ENCODE measurements at regions not wholly inside any gene's neighbourhood (a gene's known extent, or its start where the extent isn't known, plus 50 kb on each side); places are given as distances from the start of the nearest gene placed in this dataset.

DNA sequence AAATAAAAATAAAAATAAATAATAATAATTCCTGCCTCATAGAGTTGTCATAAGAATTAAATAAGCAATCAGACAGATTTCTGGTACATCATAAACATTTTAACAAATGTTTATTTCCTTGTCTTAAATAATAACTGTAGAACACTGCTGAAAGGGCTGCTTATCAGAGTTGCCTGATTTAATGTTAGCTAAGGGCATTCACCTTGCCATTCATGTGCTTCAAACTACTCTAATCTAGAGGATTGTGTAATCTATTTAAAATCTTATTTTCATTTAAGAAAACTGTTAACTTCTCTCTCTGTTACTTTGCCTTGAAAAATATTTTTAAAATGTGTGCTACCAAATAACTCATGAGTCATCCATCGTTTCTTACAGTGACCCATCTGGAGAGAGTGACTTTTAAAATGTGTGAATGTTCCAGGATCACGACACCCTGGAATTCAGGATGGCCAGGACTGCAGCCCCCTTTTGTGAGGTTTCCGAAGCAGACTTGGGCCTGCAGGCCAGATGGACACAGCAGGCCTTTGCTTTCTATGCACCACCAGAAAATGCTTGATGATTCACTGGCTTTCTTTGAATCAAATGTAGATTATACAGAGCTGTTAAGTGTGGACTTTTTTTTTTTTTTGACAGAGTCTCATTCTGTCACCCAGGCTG, 109.1 kb upstream of the TNS3 start:
- DNase-seq: peak; percentile 74

DNA sequence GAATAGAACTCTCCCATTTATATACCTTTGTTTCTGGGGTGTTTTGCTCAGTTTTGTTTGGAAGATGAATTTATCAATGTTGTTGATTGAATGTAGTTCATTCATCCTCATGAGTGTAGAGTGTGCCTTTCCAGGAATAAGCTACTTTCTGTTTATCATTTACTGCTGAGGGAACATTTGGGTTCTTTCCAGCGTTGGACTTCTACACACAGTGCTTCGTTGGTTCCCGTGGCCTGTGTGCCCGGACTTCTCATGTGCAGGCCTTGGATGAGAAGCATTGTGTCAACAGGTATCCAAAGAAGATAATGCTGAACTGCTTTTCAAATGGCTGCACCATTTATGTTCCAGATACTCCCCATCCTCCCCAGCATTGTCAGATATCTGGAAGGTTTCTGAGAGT, 107.6 kb upstream of the TNS3 start:
- no peak for DNase-seq

DNA sequence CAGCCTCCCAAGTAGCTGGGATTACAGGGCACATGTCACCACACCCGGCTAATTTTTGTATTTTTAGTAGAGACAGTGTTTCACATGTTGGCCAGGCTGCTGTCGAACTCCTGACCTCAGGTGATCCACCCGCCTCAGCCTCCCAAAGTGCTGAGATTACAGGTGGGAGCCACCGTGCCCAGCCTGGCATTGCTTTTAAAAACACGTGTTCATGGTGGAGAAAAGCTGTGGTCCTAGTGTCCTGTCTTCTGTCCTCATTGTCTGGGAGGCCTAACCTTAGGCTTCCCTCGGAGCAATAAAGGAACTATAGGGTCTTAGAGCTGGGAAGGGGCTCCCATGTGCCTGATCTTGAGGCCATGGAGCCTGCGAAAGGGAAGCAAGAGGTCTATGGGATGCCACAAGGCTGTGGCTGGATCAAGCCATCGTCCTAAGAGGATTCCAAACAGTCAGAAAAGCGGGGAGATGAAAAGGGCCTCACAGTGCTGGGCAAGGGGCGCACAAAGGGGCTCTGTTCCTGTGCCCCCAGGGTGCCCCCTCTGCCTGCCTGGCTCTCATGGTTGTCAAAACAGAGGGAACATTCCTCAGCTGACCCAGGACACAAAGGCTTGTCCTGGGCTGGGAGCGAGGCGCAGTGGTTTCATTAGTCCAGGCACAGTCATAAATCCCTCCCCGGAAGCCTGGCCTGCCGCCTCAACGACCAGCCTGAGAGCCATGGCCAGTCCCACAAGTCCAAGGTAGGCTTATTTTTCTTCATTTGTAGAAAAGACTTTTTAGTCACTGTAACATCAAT, 106.6 kb upstream of the TNS3 start:
- no peak for DNase-seq

DNA sequence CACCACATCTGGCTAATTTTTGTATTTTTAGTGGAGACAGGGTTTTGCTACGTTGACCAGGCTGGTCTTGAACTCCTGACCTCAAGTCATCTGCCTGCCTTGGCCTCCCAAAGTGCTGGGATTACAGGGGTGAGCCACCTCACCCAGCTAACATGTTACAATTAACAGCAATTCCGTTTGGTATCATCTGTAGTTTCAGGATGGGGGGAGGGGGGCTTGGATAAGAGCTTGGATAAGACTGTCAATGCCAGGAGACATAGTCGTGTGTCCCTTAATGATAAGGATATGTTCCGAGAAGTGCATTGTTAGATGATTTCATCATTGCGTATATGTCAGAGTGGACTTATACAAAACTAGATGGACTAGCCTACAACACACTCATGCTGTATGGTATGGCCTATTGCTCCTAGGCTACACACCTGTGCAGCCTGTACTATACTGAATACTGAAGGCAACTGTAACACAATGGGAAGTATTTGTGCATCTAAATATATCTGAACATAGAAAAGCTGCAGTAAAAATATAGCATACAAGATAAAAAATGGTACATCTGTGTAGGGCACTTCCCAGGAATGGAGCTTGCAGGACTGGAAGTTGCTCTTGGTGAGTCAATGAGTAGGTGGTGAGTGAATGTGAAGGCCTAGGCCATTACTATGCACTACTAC, 103.9 kb upstream of the TNS3 start:
- no peak for DNase-seq

DNA sequence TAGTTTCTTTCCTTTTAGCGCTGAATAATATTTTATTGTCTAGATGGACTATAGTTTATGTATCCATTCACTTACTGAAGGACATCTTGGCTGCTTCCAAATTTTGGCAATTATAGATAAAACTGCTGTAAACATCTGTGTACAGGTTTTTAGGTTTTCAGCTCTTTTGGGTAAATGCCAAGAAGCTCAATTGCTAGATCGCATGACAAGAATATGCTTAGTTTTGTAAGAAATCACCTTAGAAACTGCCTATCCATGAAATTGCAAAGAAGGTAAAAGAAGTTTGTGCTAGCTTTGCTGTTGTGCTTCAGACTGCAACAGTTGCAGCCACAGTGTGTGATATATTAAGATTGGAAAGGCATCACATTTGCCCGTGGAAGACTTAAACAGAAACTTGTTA, 103.2 kb upstream of the TNS3 start:
- DNase-seq: no peak

DNA sequence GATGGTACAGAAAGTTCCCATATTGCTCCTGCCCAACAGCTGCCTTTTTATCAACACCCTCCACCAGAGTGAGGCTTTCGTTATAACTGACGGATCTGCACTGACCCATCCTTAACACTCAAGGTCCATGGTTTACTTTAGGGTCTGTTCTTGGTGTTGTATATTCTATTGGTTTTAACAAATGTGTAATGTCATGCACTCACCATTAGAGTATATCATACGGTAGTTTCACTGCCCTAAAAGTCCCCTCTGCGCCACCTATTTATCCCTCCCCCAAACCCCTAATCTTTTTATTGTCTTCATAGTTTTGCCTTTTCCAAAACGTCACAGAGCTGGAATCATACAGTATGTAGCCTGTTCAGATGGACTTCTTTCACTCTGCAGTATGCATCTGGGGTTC, 102.8 kb upstream of the TNS3 start:
- DNase-seq: no peak

DNA sequence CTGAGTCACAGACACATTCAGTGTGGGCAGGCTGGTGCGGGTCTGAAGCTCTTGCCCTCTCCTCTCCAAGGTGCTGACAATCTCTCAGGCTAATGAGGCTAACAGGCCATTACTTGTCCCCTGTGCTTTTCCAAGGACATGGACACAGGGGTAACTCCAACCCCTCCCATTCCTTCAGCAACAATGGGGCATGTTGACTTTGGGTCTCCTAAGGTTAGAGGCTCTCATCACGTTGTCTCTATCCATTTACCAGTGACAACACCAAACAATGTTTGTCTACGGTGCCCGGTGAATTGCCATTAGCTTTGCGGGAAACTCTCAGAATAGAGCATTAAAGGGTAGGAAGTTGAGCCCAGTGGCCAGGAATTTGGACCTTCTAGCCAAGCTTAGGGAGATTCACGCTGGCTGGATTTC, 101.6 kb upstream of the TNS3 start:
- DNase-seq: no peak

DNA sequence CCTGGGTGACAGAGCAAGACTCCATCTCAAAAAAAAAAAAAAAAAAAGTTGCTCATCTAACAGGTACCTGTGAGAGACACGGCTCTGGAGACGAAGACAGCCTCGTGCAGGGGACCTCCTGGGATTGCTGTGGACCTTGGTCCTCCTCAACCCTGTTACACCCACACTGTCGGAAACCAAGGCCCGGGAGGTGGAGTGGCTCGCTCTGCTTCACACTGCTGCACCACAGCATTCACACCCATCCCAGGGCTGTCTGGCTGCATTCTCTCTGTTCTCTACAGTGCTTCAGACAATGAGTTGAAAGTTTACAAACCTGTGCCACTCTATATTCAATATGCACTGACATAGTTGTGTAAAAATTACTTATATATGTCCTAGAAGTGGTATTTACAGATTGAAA, 101.0 kb upstream of the TNS3 start:
- no peak for DNase-seq

DNA sequence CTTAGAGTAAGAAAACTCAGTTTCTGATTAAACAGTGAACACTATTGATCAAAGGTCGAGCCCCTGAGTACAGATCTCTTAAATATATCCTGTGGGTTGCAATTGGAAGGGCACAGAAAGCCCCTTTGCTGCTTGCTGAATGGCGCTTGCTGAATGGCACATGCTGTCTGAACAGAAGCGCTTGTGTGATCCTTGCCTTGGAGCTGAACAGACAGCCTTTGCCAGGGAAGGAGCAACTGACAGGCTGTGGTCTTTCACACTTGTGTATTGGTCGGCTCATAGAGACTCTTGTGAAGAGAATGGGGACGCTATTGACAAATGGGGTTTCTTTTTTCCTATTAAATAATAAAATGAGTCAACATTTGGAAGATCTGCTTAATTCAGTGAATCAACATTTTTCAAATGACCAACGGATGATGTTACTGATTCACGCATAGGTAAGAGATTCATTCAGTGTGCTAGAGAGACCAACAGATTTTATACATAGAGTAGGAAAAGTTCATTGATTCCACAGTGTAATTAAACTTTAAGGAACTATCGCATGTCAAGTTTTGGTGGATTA, 99.4 kb upstream of the TNS3 start:
- DNase-seq: no peak

DNA sequence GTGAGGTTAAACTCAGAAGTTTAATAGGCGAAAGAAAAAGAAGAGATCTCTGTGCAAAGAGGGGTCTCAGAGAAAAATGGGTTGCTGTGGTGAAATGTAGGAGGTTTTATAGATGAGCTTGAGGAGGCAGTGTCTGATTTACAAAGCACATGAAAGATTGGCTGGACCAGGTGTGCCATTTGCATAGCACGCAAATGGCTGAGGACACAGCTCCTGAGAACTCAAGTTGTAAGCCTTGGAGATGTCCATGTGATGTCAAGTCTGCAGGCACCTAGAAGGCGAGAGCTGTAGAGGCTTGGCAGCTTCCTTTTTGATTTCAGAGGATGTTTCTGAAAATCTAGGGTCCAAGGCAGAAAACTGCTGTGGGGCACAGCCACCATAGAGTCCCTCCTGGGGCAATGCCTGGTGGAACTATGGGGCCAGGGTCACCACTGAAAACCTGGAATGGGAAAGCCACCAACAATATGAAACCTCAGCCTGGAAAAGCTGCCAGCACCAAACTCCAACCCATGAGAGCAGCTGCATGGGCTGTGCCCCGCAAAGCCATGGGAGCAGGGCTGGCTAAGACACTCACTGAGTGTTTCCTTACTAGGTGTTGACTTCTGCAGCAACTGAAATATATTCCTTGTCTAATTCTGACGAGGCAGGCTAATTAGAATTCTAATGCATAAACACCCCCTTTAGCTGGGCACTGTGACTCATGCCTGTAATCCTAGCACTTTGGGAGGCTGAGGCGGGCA, 96.9 kb upstream of the TNS3 start:
- no peak for DNase-seq

DNA sequence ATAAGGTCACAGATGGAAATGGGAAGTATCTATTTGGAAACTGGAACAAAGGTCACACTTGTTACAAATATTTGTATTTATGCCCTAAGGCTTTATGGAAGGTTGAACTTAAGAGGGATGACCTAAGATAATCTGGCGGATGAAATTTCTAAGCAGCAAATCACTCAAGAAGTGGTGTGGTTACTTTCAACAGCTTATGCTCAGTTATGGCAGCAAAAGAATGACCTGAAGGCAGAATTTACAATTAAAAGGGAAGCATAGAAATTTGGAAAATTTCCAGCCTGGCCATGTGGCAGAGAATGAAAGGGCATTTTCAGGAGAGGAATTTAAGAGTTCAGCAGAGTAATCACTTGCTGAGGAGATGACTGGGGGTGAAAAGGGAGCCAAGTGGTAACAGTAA, 95.8 kb upstream of the TNS3 start:
- no peak for DNase-seq

DNA sequence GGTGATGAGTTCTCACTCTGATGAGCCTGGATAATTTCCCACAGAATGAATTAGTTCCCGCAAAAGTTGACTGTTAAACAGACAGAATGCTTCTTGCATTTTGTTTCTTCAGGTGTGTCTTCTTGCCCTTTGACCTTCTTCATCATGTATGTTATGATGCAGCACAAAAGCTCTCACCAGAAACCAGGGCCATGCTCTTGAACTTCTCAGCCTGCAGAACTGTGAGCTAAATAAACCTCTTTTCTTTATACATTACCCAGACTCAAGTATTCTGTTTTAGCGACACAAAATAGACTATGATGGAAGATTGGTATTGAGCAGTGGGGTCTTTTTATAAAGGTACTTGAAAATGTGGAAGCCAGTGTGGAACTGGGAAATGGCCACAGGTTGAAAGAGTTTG, 95.2 kb upstream of the TNS3 start:
- no peak for DNase-seq

DNA sequence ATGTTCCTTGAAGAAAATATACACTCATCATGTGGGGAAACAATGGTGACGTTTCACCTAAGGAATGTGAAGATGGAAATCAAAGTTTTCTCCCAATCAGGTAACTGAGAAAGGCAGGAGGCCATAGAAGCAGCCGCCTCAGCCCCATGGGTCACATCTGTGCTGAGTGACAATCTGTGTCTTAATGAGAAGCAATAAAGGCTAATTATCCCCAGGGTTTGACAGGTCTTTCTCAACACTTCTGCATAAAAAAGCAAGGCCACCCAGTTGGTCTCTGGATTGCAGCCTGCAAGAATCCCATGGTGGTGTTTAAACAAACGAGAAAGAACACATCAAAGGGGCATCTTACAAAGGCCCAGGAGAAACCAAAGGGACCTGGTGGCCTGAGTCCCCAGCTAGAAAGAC, 91.1 kb upstream of the TNS3 start:
- DNase-seq: no peak

DNA sequence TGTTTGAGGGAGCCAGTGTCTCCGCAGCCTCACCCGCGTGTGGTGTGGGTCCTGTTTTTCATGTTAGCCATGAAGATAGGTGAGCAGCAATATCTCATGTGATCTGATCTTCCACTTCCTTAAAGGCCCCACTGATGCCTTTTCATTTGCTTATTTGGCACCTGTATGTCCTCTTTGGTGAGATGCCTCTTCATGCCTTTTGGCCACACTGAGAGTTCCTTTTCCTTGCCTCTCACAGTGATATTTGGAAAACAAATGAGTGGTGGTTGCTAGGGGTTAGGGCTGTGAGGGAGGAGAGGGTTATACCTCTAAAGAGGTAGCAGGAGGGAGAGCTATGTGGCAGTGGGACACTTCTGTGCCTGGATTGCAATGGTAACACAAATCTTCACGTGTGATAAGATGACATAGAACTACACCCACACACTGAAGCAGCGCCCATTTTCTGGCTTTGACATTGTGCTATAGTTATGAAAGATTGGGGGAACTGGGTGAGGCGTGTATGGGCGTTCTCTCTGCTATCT, 90.4 kb upstream of the TNS3 start:
- DNase-seq: no peak

DNA sequence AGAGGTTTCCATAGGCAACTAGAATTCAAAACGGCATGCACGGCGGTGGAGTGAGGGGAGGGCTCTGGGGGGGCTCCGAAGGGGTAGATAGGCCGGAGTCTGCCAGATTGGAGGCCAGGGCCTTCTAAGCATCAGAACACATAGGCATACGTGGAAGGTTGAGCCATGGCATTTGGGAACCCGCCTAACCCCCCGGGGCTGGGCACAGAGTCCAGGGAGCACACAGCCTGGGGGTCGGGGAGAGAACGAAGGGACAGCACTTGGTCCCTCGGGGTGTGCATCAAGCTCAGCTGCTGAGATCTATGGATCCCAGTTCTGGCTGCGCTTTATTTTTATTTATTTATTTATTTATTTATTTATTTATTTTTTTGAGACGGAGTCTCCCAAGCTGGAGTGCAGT, 89.4 kb upstream of the TNS3 start:
- DNase-seq: no peak

DNA sequence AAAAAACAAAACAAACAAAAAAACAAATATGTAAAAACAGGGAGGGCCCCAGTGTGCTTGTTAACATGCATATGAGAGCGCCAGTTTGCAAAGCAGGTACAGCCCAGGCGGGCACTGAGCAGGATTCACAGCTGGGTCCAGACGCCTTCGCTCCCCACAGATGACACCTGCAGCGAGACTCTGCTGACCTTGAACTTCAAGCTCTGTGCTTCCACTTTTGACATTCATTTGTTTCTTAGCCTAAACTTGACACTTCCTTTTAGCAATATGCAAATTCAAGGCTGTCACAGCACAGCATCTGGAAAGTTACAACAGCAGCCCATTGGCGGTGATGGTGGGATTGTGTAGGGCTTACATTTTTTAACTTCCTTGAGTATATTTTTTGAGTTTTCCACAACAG, 88.8 kb upstream of the TNS3 start:
- DNase-seq: no peak

DNA sequence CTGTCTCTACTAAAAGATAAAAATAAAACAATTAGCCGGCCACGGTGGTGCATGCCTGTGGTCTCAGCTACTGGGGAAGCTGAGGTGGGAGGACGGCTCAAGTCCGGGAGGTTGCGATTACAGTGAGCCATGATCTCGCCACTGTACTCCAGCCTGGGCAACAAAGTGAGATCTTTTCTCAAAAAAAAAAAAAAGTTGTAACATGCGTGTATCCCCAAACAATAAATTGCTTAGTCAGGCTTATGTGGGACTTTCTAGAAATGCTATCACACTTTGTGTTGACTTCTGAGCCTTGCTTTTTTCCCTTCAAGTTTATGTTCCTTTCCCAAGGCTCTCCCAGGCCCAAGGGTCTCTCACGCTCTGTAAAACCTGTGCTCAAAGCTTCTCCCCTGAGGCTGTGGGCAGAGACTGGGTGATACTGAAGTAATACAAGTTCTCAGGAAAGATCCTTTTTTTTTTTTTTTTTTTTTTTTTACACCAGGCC, 88.0 kb upstream of the TNS3 start:
- peak; percentile 86 for DNase-seq

DNA sequence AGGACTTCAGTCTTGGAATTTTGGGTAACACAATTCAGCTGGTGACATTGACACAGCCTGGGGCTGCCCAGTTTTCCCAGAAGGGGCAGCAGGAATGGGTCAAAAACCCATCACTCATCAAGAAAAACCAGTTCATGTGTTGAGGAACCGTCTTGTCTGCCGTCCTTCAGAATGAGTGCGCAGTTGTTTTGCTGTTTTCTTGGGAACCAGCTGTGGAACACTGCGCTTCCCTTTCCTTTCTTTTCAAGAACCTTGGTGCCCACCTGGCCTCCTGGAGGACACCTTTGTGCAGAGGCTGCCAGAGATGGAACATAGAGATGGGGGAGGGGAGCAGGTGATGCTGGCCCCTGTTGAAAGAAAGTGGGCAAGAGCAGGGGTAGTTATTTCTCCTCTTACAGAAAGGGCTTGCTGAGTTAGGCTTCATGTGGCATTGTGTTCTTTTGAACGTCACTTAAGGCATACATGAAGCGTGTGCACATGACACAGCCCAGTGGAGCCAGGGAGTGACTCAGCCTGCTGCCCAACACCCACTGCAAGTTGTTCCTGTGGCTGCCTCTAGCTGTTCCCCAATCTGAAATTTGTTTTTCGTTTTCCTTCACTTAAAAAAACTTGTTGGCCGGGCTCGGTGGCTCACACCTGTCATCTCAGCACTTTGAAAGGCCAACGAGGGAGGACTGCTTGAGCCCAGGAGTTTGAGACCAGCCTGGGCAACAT, 87.4 kb upstream of the TNS3 start:
- DNase-seq: peak; percentile 94

DNA sequence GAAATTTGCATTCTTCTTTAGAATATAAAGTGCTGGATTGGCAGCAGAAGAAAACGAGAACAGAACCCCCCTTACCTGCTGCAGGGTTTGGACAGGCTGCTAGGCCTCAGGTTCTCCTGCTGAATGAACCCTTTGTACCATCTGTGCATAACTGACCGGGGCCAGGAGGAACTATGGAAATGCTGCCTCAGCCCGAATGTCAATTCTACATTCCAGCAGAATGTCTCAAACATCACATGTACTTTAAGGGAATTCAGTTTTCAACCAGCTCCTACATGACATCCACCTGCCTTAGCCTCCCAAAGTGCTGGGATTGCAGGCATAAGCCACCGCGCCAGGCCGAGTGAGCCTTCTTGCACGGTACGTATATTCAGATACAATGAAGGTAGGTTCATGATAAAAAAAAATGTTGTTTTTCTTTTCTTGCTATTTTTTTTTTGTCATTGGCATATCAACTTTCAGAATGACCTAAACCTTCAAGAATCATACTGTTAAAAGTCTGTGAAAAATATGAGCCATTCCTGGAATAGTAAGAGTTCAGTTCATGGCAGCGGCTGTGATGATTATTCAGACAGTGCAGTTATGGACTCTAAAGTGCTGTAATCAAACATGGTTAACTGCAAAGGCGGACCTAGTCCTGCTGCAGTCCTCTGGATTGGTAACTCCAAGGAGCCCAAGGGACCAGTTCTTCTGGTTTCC, 84.4 kb upstream of the TNS3 start:
- DNase-seq: peak; percentile 74

DNA sequence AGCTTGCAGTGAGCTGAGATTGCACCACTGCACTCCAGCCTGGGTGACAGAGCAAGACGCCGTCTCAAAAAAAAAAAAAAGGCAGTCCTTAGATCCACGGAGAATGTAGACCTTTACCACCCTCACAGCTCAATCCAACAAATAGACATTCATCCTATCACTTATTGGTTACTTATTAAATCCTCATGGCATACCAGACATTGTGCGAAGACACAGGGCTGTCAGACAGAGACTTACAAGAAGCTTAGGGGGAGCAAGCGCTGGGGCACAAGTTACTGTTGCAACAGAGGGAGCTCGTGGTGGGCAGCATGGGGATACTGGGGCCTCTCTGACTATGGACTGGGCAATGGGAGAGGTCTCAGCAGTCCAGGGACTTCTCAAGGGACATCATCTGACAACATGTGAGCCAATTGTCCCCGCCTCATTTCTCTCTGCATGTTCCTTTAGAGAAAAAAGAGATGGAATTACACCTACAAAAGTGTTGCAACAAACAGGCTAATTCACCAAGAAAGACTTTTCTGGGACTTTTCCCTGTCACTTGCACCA, 82.8 kb upstream of the TNS3 start:
- DNase-seq: no peak

DNA sequence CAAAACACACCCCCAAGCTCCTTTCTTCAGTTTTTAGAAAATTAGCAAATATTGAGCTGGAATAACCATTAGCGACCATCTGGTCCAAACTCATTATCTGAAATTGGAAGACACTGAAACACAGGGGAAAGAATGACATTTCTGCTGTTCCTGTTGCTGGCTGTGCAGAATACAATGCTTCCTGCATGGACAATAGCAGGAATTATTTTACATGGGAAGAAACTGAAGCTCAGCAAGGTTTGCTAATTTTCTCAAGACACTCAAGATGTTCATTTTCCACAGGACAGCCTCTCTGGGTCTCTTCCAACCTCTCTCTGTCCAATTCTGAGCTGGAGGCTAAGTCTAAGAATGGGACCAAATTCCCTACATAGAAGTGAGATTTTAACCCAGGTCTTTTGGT, 81.9 kb upstream of the TNS3 start:
- no peak for DNase-seq
